NCI-H69 (cell line): ENCODE measurements at regions not wholly inside any gene's neighbourhood (a gene's known extent, or its start where the extent isn't known, plus 50 kb on each side); places are given as distances from the start of the nearest gene placed in this dataset.
"Not testable (repeated sequence)": the region's sequence is repeated elsewhere in the genome, so short reads cannot be mapped to it uniquely, and the experiment has no call there.

Source experiments
- DNase-seq: peaks from one replicate; lab custom pipeline; 2025; lab: John Stamatoyannopoulos, UW

DNA sequence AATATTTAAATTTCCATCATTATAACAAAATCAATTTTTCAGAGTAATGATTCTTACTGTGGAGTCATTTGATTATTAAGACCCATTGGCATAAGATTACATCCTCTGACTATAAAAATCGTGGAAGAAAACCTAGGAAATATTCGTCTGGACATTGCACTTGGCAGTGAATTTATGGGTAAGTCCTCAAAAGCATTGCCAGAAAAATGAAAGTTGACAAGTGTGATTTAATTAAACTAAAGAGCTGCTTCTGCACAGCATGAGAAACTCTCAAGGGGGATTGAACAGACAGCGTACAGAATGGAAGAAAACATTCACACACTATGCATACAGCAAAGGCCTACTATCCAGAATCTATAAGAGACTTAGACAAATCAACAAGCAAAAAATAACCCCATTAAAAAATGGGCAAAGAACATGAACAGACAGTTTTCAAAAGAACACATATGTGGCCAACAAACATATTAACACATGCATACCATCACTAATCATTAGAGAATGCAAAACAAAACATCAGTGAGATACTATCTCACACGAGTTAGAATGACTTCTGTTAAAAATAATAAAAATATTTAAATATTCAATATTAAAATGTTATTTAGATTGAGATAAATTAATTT lies 111.4 kb downstream of the CCDC74A start:
- DNase-seq = not testable (repeated sequence)

GRCh38 chr2:131641414-131642206 lies 113.9 kb downstream of the CCDC74A start:
- DNase-seq = peak; percentile 2

DNA sequence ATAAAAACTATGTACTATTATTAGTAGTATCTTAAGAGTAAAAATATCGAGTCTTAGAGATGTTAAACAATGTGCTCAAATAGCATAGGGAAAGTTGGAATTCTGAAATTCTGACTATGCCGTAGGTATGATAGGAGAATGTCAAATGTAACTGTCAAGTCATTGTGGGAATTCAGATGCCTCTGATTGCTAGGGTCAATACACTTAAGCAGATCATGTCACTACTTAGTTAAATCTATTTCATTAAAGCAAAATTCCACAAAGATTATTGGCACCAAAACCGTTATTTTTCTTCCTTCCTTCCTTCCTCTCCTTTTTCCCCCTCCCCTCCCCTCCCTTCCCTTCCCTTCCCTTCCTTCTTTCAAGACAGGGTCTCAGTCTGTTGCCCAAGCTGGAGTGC lies 115.5 kb downstream of the CCDC74A start:
- DNase-seq = not testable (repeated sequence)

DNA sequence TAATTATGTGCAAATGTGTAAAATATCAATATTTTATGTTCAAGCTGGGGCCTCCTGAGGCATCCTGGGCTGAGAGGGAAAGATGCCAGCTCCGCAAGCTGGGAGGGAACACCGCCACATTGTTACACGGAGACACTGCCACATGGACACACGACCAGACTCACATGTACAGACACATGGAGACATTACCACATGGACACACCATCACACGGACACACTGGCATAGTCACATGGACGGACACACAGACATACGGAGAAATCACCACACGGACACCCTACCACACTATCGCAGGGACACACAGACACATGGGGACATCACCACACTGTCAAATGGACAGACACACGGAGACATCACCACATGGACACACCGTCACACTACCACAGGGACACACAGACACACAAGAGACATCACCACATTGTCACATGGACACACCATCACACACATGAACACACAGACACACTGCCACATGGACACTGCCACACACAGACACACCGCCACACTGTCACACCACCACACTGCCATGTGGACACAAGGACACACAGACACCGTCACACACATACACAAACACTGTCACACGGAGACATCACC lies 117.6 kb downstream of the CCDC74A start:
- DNase-seq = no peak

DNA sequence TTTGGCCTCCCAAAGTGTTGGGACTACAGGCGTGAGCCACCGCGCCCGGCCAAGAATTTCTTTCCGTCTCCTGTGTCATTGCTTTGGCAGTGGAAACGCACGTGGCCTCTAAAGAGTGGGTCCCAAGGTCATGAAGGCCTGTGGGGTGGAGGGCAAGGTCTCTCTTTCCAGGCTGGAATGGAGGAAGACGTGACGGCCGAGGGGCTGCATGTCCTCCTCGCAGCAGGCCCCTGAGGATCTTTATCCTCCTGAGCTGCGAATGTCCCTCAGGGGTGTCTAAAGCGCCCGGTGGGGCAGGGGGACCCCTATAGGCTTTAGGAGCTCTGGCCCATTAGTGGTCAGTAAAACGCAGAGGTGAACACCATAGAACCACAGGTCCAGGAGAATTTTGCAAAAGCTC lies 118.5 kb downstream of the CCDC74A start:
- DNase-seq = not testable (repeated sequence)

GRCh38 chr2:131646669-131647297 lies 119.1 kb downstream of the CCDC74A start:
- no peak for DNase-seq

GRCh38 chr2:131648565-131648964 lies 120.9 kb downstream of the CCDC74A start:
- DNase-seq = peak; percentile 6

DNA sequence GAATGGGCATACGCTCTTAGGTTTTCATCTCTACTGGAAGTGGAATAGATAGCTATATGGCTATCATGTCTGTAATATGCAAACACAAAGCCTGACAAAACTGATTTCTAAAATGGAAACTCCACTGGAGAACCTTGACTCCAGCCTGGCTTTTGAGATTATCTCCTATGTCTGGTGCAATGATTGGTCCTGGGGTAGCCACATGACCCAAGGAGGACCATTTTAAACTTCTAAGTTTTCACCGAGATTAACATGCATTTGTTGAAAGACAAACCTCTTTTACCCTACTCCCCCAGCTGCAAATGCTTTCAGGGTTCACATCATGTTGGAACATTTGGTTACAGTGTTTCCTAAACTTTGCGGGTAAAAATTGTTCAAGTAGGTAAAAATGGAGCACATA lies 124.6 kb downstream of the CCDC74A start:
- DNase-seq = not testable (repeated sequence)

- not testable (repeated sequence) for DNase-seq
Observed at GRCh38 chr2:131654107-131654506, 126.4 kb downstream of the CCDC74A start.

DNA sequence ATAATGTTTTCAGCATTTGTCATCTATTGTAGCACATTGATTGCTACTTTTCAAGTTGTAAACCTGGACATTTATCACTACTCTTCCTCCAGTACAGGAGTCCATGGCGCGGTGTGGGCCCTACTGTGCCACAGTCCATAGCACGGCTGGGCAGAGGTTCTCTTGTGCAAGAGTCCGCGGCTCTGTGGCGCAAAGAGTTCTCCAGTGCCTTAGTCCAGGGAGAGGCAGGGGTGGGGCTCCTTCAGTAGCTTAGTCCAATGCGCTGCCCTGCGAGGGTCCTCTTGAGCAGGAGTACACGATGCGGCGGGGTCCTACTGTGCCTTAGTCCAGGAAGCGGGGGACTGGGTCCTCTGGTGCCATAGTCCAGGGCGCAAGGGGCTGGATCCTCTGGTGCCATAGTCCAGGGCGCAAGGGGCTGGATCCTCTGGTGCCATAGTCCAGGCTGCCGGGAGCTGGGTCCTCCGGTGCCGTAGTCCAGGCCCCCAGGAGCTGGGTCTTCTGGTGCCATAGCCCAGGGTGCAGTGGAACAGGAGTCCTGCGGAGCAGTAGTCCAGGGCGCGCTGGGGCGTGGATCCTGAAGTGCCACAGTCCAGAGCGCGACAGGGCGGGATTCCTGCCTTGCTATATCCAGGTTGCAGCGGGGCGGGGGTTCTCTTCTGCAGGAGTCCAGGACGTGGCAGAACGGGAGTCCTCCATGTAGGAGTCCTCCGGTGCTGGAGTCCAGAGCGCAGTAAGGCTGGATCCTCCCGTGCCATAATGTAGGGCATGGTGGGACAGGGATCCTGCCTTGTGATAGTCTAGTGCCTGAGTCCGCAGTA lies 129.3 kb downstream of the CCDC74A start:
- no peak for DNase-seq

DNA sequence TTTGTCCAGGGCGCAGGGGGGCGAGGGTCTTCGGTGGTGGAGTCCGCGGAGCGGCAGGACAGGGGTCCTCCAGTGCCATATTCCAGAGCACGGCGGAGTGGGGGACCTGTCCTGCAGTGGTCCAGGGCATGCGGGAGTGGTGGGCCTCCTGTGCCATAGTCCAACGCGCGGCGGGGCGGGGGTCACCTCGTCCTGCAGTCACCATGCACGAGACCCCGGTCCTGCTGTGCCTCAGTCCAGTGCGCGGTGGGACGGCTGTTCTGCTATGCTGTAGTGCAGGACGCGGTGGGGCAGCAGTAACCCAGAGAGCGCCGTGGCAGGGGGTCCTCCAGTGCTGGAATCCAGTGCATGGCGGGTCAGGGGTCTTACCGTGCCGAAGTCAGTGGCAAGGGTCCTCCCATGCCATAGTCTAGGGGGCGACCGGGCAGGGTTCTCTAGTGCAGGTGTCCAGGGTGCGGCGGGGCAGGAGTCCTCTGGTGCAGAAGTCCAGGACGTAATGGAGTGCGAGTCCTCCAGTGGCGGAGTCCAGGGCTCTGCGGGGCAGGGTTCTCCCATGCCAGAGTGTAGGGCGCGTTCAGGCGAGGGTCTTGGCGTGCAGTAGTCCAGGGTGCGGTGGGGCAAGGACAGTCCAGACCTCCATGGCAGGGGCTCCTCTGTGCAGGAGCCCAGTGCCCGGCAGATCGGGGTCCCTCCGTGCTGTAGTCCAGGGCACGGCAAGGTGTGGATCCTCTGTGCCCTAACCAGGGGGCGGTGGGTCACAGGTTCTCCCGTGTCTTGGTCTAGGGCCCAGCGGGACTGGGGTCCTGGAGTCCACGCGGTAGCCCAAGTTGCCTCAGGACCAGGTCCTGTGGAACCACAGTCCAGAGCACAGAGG lies 130.4 kb downstream of the CCDC74A start:
- DNase-seq = no peak

- no peak for DNase-seq
Observed at GRCh38 chr2:131658769-131659131, 131.1 kb downstream of the CCDC74A start.

DNA sequence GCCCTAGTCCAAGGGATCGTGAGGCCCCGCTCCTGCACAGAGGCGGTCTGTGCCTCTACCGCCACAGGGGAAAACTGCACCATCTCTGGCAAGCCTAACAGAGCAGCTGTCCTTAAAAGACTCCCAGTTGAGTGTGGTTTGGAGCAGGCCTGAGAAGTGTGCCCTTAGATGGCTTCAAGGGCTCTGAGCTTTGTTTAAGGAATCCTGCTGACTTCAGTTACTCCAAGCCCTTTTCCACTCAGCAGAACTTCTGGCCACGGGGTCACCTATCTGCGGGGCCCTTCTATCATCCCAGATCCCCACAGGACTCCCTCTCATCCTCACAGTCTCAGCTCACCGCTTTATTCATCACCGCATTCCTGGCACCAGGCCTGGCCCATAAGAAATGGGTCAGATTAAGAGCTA lies 131.5 kb downstream of the CCDC74A start:
- DNase-seq = no peak

- peak; percentile 83 for DNase-seq
Observed at GRCh38 chr2:131661101-131661782, 133.6 kb downstream of the CCDC74A start.

- not testable (repeated sequence) for DNase-seq
Observed at GRCh38 chr2:131661884-131662535, 134.3 kb downstream of the CCDC74A start.

- not testable (repeated sequence) for DNase-seq
Observed at GRCh38 chr2:131663501-131663900, 135.8 kb downstream of the CCDC74A start.

- DNase-seq = not testable (repeated sequence)
Observed at GRCh38 chr2:131665716-131666115, 138.0 kb downstream of the CCDC74A start.

DNA sequence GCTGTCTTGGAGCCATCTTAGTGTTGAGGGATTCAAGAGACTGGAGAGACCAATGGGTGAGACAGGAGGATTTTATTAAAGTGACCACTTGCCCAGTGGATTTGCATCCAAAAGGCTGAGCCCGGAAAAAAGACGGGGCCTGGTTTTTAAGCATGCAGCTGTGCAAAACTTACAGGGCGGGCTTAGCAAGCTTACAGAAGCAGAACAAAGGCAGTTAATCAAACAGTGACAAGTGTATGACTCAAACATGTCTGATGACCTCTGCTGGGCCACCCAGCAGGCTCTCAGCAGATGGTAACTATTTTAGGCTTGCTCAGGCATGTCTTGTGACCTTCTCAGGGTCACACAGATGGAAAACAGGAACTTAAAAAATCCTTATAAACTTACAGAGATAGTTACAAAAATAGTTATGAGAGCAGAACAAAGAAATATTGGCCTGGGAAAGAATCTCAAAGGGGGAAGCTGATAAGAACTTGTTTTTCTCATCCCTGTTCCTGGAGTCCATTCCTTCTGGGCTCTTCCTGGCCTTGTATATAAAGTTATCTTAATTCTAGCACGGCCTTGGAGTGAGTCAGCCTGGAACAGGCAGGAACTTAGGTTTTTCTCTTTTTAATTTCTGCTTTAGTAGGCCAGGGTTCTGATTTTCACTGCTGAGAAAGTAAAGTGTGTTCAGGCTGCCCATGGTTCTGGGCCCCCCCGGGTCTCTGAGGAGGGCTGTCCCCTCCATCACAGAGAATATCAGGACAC lies 141.3 kb downstream of the CCDC74A start:
- DNase-seq = peak; percentile 58
